Hepatocyte (in vitro differentiated cells): ENCODE measurements at regions not wholly inside any gene's neighbourhood (a gene's known extent, or its start where the extent isn't known, plus 50 kb on each side); places are given as distances from the start of the nearest gene placed in this dataset.

Experiments
- DNase-seq: peaks from one replicate; pipeline ENCODE4 v3.0.0-alpha.2; 2016; ENCODE audit warnings: low spot score
- H2AFZ ChIP-seq: fragments of 200-600 bp; sonication (generic); 2 replicates; pipeline ENCODE4 v1.6.0; 2016; ENCODE audit warnings: antibody characterized with exemption, mild to moderate bottlenecking
- H3K27ac ChIP-seq: fragments of 200-600 bp; sonication (generic); 2 replicates; pipeline ENCODE4 v1.5.1; 2016; ENCODE audit warnings: mild to moderate bottlenecking
- H3K27me3 ChIP-seq: fragments of 200-600 bp; sonication (generic); 2 replicates; pipeline ENCODE4 v1.6.1; 2016
- H3K36me3 ChIP-seq: fragments of 200-600 bp; sonication (generic); replicated peaks from 2 replicates; pipeline ENCODE4 v1.5.1; 2016; ENCODE audit warnings: low read depth; ENCODE audit not compliant: insufficient read depth
- H3K4me1 ChIP-seq: fragments of 200-600 bp; sonication (generic); 2 replicates; pipeline ENCODE4 v1.5.1; 2016; ENCODE audit warnings: mild to moderate bottlenecking, moderate library complexity; ENCODE audit not compliant: insufficient read depth
- H3K4me2 ChIP-seq: fragments of 200-600 bp; sonication (generic); 2 replicates; pipeline ENCODE4 v1.6.0; 2016
- H3K4me3 ChIP-seq: fragments of 200-600 bp; sonication (generic); 2 replicates; pipeline ENCODE4 v1.5.1; 2016; ENCODE audit warnings: mild to moderate bottlenecking
- H3K79me2 ChIP-seq: fragments of 200-600 bp; sonication (generic); 2 replicates; pipeline ENCODE4 v1.6.0; 2017; ENCODE audit warnings: mild to moderate bottlenecking
- H3K9me2 ChIP-seq: fragments of 200-600 bp; sonication (generic); replicated peaks from 2 replicates; pipeline ENCODE4 v1.6.0; 2017; ENCODE audit warnings: mild to moderate bottlenecking; ENCODE audit not compliant: insufficient read depth
- H3K9me3 ChIP-seq: fragments of 200-600 bp; sonication (generic); 2 replicates; pipeline ENCODE4 v1.5.1; 2016; ENCODE audit warnings: low read depth, mild to moderate bottlenecking
- H4K20me1 ChIP-seq: fragments of 200-600 bp; sonication (generic); 2 replicates; pipeline ENCODE4 v1.6.0; 2016; ENCODE audit warnings: mild to moderate bottlenecking; ENCODE audit not compliant: insufficient read depth, poor library complexity, severe bottlenecking
- EZH2 ChIP-seq: fragments of 200-600 bp; sonication (generic); IDR thresholded peaks from 2 replicates; pipeline ENCODE4 v1.6.1; 2016; ENCODE audit warnings: antibody characterized with exemption, mild to moderate bottlenecking, borderline replicate concordance
- EZH2phosphoT487 ChIP-seq: fragments of 200-600 bp; sonication (generic); IDR thresholded peaks from one replicate; pipeline ENCODE4 v1.6.1; 2018; ENCODE audit warnings: antibody characterized with exemption, mild to moderate bottlenecking, low read depth, moderate library complexity; ENCODE audit not compliant: unreplicated experiment, severe bottlenecking
- WGBS: methylation state at CpG from one replicate; pipeline ENCODE4 v1.1.6; 2016; ENCODE audit warnings: low lambda C conversion rate; ENCODE audit errors: missing lambda C conversion rate; 5-methylcytosine and 5-hydroxymethylcytosine counted together
- TF ChIP-seq, protein P1 (sequence below): fragments of 200-600 bp; sonication (generic); IDR thresholded peaks from 2 replicates; pipeline ENCODE4 v1.5.1; 2016; ENCODE audit warnings: antibody characterized with exemption, mild to moderate bottlenecking; ENCODE audit not compliant: poor library complexity

DNA sequence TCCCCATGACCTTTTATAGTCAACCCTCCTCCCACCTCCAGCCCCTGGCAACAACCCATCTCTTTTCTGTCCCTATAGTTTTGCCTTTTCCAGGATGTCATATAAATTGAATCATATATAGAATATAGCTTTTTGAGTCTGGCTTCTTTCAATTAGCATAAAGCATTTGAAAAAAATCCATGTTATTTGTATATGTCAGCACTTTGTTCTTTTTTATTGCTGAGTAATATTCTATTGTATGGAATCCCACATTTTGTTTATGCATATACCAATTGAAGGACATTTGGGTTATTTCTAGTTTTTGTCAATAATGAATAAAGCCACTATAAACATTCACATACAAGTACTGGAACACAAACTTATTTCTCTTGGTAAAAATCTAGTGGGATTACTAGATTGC, 58.0 kb upstream of the SSR3 start:
- Histone ChIP-seq H3K27me3 (no peaks in the 10 kb centered on the region), H4K20me1 (no peaks in the 10 kb centered on the region), H3K79me2 (no peaks in the 10 kb centered on the region), H3K4me1 (no peaks in the 10 kb centered on the region), H3K27ac (no peak overlapping the region), H3K9me2 (no peaks in the 10 kb centered on the region), H2AFZ (no peak overlapping the region), H3K4me3 (no peak overlapping the region), H3K4me2 (no peak overlapping the region), H3K9me3 (no peaks in the 10 kb centered on the region), H3K36me3 (no peaks in the 10 kb centered on the region)
- TF ChIP-seq EZH2 (no peak), EZH2phosphoT487 (no peak)
- TF ChIP-seq, protein P1, sequence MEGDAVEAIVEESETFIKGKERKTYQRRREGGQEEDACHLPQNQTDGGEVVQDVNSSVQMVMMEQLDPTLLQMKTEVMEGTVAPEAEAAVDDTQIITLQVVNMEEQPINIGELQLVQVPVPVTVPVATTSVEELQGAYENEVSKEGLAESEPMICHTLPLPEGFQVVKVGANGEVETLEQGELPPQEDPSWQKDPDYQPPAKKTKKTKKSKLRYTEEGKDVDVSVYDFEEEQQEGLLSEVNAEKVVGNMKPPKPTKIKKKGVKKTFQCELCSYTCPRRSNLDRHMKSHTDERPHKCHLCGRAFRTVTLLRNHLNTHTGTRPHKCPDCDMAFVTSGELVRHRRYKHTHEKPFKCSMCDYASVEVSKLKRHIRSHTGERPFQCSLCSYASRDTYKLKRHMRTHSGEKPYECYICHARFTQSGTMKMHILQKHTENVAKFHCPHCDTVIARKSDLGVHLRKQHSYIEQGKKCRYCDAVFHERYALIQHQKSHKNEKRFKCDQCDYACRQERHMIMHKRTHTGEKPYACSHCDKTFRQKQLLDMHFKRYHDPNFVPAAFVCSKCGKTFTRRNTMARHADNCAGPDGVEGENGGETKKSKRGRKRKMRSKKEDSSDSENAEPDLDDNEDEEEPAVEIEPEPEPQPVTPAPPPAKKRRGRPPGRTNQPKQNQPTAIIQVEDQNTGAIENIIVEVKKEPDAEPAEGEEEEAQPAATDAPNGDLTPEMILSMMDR: no peak
- DNase-seq: no peak

DNA sequence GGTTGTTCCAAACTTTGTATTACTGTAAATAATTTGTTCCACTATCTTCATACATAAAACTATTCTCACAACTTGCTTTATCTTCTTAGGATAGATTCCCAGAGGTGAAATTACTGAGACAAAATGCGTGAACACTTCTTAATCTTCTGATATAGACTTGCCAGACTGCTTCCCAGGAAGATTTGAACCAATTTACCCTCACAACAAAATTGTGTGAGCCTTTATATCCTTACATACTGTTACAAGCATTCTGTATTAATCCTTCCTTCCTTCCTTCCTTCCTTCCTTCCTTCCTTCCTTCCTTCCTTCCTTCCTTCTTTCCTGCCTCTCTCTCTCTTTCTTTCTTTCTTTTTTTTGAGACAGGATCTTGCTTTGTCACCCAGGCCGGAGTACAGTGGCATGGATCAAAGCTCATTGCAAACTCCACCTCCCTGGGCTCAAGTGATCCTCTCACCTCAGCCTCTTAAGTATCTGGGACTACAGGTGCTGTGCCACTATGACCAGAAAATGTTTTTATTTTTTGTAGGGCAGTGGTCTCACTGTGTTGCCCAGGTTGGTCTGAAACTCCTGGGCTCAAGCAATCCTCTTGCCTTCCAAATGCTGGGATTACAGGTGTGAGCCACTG, 57.1 kb upstream of the SSR3 start:
- Histone ChIP-seq H3K4me1 (no peaks in the 10 kb centered on the region), H2AFZ (no peak overlapping the region), H3K4me2 (no peak overlapping the region), H3K27ac (no peak overlapping the region), H3K9me2 (no peaks in the 10 kb centered on the region), H4K20me1 (no peaks in the 10 kb centered on the region), H3K27me3 (no peaks in the 10 kb centered on the region), H3K4me3 (no peak overlapping the region), H3K79me2 (no peaks in the 10 kb centered on the region), H3K36me3 (no peaks in the 10 kb centered on the region), H3K9me3 (no peaks in the 10 kb centered on the region)
- TF ChIP-seq, protein P1: no peak
- TF ChIP-seq EZH2phosphoT487 (no peak), EZH2 (no peak)
- DNase-seq: no peak
- 86% methylated on average over 2 of the region's 2 CpGs for WGBS

DNA sequence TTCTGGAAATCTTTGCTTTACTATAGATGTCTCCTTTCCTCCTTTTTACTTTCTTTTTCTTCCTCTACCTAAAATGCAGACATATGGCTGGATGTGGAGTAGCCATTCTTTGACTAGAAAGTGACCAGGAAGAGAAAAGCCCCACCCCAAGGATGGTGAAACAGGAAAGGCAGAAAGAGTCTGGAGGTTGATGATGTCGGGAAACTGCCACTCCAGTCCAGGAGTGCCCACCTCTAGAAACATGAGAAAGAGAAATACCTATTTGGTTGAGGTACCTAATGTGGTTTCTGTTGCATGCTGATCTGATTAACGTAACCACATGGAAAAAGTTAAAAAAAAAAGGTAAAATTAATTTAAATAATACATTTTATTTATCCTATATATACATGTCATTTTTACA, 55.2 kb upstream of the SSR3 start:
- Histone ChIP-seq H3K9me2 (no peaks in the 10 kb centered on the region), H4K20me1 (no peaks in the 10 kb centered on the region), H2AFZ (no peak overlapping the region), H3K4me2 (no peak overlapping the region), H3K9me3 (no peaks in the 10 kb centered on the region), H3K27ac (no peak overlapping the region), H3K4me3 (no peak overlapping the region), H3K4me1 (peaks cover 14% of the 10 kb centered on the region), H3K36me3 (no peaks in the 10 kb centered on the region), H3K79me2 (no peaks in the 10 kb centered on the region), H3K27me3 (no peaks in the 10 kb centered on the region)
- 87% methylated on average over 2 of the region's 2 CpGs for WGBS
- TF ChIP-seq, protein P1: no peak
- TF ChIP-seq EZH2 (no peak), EZH2phosphoT487 (no peak)
- no peak for DNase-seq

DNA sequence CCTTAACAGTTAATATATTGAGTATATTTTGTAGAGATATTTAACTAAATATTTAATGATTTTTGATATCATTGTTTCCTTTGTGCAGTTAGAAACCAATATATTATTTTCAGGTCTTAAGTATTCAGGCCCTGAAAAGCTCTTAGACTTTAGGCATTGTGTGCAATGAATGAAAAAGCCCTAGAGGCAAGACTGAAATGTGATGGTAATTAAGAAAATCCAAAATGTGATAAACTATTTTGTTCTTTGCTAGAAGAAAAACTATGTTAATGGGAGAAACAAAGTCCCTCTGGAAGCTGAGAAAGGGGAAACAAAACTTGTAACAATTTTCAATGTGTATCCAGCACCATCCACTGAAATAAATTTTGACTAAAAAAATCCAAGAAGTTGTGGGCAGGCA, 54.6 kb upstream of the SSR3 start:
- Histone ChIP-seq H4K20me1 (no peaks in the 10 kb centered on the region), H3K79me2 (no peaks in the 10 kb centered on the region), H3K27me3 (no peaks in the 10 kb centered on the region), H3K4me3 (no peak overlapping the region), H3K27ac (no peak overlapping the region), H3K36me3 (no peaks in the 10 kb centered on the region), H3K4me1 (peaks cover 14% of the 10 kb centered on the region), H3K9me3 (no peaks in the 10 kb centered on the region), H3K9me2 (no peaks in the 10 kb centered on the region), H2AFZ (no peak overlapping the region), H3K4me2 (no peak overlapping the region)
- TF ChIP-seq EZH2phosphoT487: no peak
- TF ChIP-seq, protein P1: no peak
- no peak for TF ChIP-seq EZH2
- no peak for DNase-seq
